Stimulated activated CD4-positive, alpha-beta T cell treated with anti-CD3 and anti-CD28 coated beads, Interleukin-15, amount 100 ng/mL, for 48 hours (primary cell): ENCODE measurements at regions not wholly inside any gene's neighbourhood (a gene's known extent, or its start where the extent isn't known, plus 50 kb on each side); places are given as distances from the start of the nearest gene placed in this dataset.
"Not testable (repeated sequence)": the region's sequence is repeated elsewhere in the genome, so short reads cannot be mapped to it uniquely, and the experiment has no call there.

Source experiments
- DNase-seq, 2 donors: peaks; one replicate each; pipeline ENCODE4 v3.0.0-alpha.2; 2020; ENCODE audit warnings: low read depth in 2 of 2

GRCh38 chr2:147609301-147609700, 235.5 kb upstream of the ACVR2A start:
- no peak for DNase-seq

- no peak for DNase-seq
Observed at GRCh38 chr2:147607379-147607778, 237.4 kb upstream of the ACVR2A start.

GRCh38 chr2:147603876-147604275, 241.0 kb upstream of the ACVR2A start:
- DNase-seq = no peak

- DNase-seq = no peak
Observed at GRCh38 chr2:147603447-147603846, 241.4 kb upstream of the ACVR2A start.

GRCh38 chr2:147600646-147601045, 244.2 kb upstream of the ACVR2A start:
- DNase-seq = no peak

- DNase-seq = no peak
Observed at GRCh38 chr2:147600223-147600622, 244.6 kb upstream of the ACVR2A start.

- no peak for DNase-seq
Observed at GRCh38 chr2:147595200-147595599, 249.6 kb upstream of the ACVR2A start.

- DNase-seq = no peak
Observed at GRCh38 chr2:147594038-147594437, 250.8 kb upstream of the ACVR2A start.

- not testable (repeated sequence) for DNase-seq
Observed at GRCh38 chr2:147592784-147593183, 252.0 kb upstream of the ACVR2A start.

- DNase-seq = no peak
Observed at GRCh38 chr2:147589127-147589526, 255.7 kb upstream of the ACVR2A start.

- DNase-seq = no peak
Observed at GRCh38 chr2:147588191-147588590, 256.6 kb upstream of the ACVR2A start.

- no peak for DNase-seq
Observed at GRCh38 chr2:147578529-147578928, 266.3 kb upstream of the ACVR2A start.

GRCh38 chr2:147577998-147578380, 266.8 kb upstream of the ACVR2A start:
- no peak for DNase-seq

GRCh38 chr2:147577323-147577997, 267.4 kb upstream of the ACVR2A start:
- no peak for DNase-seq

- no peak for DNase-seq
Observed at GRCh38 chr2:147575106-147575505, 269.7 kb upstream of the ACVR2A start.

- no peak for DNase-seq
Observed at GRCh38 chr2:147572622-147573021, 272.2 kb upstream of the ACVR2A start.

- DNase-seq = no peak
Observed at GRCh38 chr2:147569426-147569825, 275.4 kb upstream of the ACVR2A start.

GRCh38 chr2:147568109-147568508, 276.7 kb upstream of the ACVR2A start:
- DNase-seq = no peak

- DNase-seq = no peak
Observed at GRCh38 chr2:147567136-147567535, 277.7 kb upstream of the ACVR2A start.

GRCh38 chr2:147560810-147561535, 283.9 kb upstream of the ACVR2A start:
- no peak for DNase-seq

- no peak for DNase-seq
Observed at GRCh38 chr2:147559070-147559725, 285.6 kb upstream of the ACVR2A start.

- no peak for DNase-seq
Observed at GRCh38 chr2:147558620-147559019, 286.2 kb upstream of the ACVR2A start.

- DNase-seq = no peak
Observed at GRCh38 chr2:147554521-147555107, 290.2 kb upstream of the ACVR2A start.
